HCT116 (cell line): ENCODE measurements at regions not wholly inside any gene's neighbourhood (a gene's known extent, or its start where the extent isn't known, plus 50 kb on each side); places are given as distances from the start of the nearest gene placed in this dataset.
"Not testable (repeated sequence)": the region's sequence is repeated elsewhere in the genome, so short reads cannot be mapped to it uniquely, and the experiment has no call there.

Source experiments
- ATAC-seq: fragments of 200-7000 bp; cut with Tn5 transposase; 2 replicates; pipeline ENCODE4 v1.9.1; 2020; ENCODE audit warnings: mild to moderate bottlenecking, moderate library complexity
- BruUV-seq: library from RNA; stranded (reverse); fragments of 400-500 nt; replicated peaks from 2 replicates; lab custom pipeline; 2021; lab: Mats Ljungman, UMichigan
- CTCF ChIA-PET: fragments of 300-600 bp; sonication (Branson Sonifier 250); formaldehyde crosslinking; loops from one replicate; lab custom pipeline; 2021; ENCODE audit warnings: antibody characterized with exemption; lab: Charles Lee
- POLR2A ChIA-PET: fragments of 300-600, 350-600 bp; sonication (Branson Sonifier 250); formaldehyde crosslinking; loops from one replicate; lab custom pipeline; 2021; ENCODE audit warnings: antibody characterized with exemption; lab: Charles Lee
- RAD21 ChIA-PET, 2 experiments: fragments of 300-600 bp; sonication (Branson Sonifier 250); formaldehyde crosslinking; loops; one replicate each; lab custom pipeline; 2023; ENCODE audit warnings: low total read pairs in 2 of 2; ENCODE audit not compliant: uncharacterized antibody in 2 of 2, unreplicated experiment in 2 of 2, low non-redundant PET in 1 of 2; lab: Charles Lee
- DNase-seq: peaks from one replicate; pipeline ENCODE4 v3.0.0-alpha.2; 2010; ENCODE audit warnings: low read depth, low spot score
- H2AFZ ChIP-seq: fragments of 200-600 bp; shearing (Covaris generic), sonication (generic); 2 replicates; pipeline ENCODE4 v1.6.1; 2017; ENCODE audit warnings: low read depth, mixed run types, mixed read lengths, antibody characterized with exemption, low read length; ENCODE audit not compliant: poor library complexity, severe bottlenecking
- H3K27ac ChIP-seq: 2 replicates; pipeline ENCODE4 v1.5.1; 2012; ENCODE audit warnings: low read depth, low read length
- H3K27me3 ChIP-seq: fragments of 200-600 bp; sonication (generic); 2 replicates; pipeline ENCODE4 v1.6.1; 2016; ENCODE audit warnings: mixed run types, low read length, mixed read lengths; ENCODE audit not compliant: insufficient read depth
- H3K36me3 ChIP-seq, 2 experiments: fragments of 200-500 bp in 1 of 2; fragments of 200-600 bp in 1 of 2; sonication (Bioruptor generic) in 1 of 2; sonication (generic) in 1 of 2; 2 replicates each; pipeline versions ENCODE4 v1.5.1 to v1.6.1; 2014 to 2016; ENCODE audit warnings: low read length in 2 of 2, inconsistent platforms in 1 of 2, mixed read lengths in 1 of 2, mixed run types in 1 of 2; ENCODE audit not compliant: insufficient read depth in 2 of 2, control insufficient read depth in 1 of 2
- H3K4me1 ChIP-seq, 2 experiments: fragments of 200-600 bp in 1 of 2; sonication (generic) in 1 of 2; 2 replicates each; pipeline versions ENCODE4 v1.5.1 to v1.6.1; 2012 to 2017; ENCODE audit warnings: low read length in 2 of 2, inconsistent platforms in 1 of 2, mild to moderate bottlenecking in 1 of 2, mixed read lengths in 1 of 2, mixed run types in 1 of 2, moderate library complexity in 1 of 2; ENCODE audit not compliant: insufficient read depth in 2 of 2, control insufficient read depth in 1 of 2
- H3K4me2 ChIP-seq: fragments of 200-600 bp; sonication (generic); 2 replicates; pipeline ENCODE4 v1.6.1; 2017; ENCODE audit warnings: mixed run types, low read length, mixed read lengths
- H3K4me3 ChIP-seq, 2 experiments: fragments of 200-600 bp in 1 of 2; sonication (generic) in 1 of 2; replicated peaks in 1 of 2; 2 replicates each; pipeline ENCODE4 v1.5.1; 2011 to 2016; ENCODE audit warnings: low read length in 2 of 2, control low read depth in 1 of 2, low read depth in 1 of 2, mild to moderate bottlenecking in 1 of 2, mixed read lengths in 1 of 2, mixed run types in 1 of 2
- H3K79me2 ChIP-seq: fragments of 200-600 bp; sonication (generic); 2 replicates; pipeline ENCODE4 v1.6.1; 2017; ENCODE audit warnings: mild to moderate bottlenecking, mixed run types, low read length, moderate library complexity, mixed read lengths; ENCODE audit not compliant: insufficient read depth
- H3K9ac ChIP-seq: fragments of 200-600 bp; sonication (generic); 2 replicates; pipeline ENCODE4 v1.6.1; 2016; ENCODE audit warnings: low read length, mixed read lengths
- H3K9me2 ChIP-seq: fragments of 200-600 bp; sonication (generic), shearing (Covaris generic); 2 replicates; pipeline ENCODE4 v1.6.1; 2017; ENCODE audit warnings: mixed run types, mild to moderate bottlenecking, moderate library complexity; ENCODE audit not compliant: insufficient read depth
- H3K9me3 ChIP-seq, 2 experiments: fragments of 200-500 bp in 1 of 2; fragments of 200-600 bp in 1 of 2; sonication (Bioruptor generic) in 1 of 2; sonication (generic) in 1 of 2; 2 replicates each; pipeline ENCODE4 v1.6.1; 2014 to 2017; ENCODE audit warnings: low read length in 2 of 2, mixed read lengths in 2 of 2, inconsistent platforms in 1 of 2, low read depth in 1 of 2, mild to moderate bottlenecking in 1 of 2, mixed run types in 1 of 2, moderate library complexity in 1 of 2; ENCODE audit not compliant: control insufficient read depth in 1 of 2, insufficient read depth in 1 of 2
- H4K20me1 ChIP-seq: fragments of 200-600 bp; sonication (generic), shearing (Covaris generic); 2 replicates; pipeline ENCODE4 v1.6.1; 2017; ENCODE audit warnings: mixed run types, mild to moderate bottlenecking, moderate library complexity; ENCODE audit not compliant: insufficient read depth
- ATF3 ChIP-seq: IDR thresholded peaks from 2 replicates; pipeline ENCODE4 v1.6.1; 2012
- CBX3 ChIP-seq: IDR thresholded peaks from 2 replicates; pipeline ENCODE4 v1.6.1; 2012; ENCODE audit warnings: low read depth
- CEBPB ChIP-seq: IDR thresholded peaks from 2 replicates; pipeline ENCODE4 v1.6.1; 2012; ENCODE audit warnings: low read depth
- EGR1 ChIP-seq: IDR thresholded peaks from 2 replicates; pipeline ENCODE4 v1.6.1; 2012; ENCODE audit warnings: low read depth
- MAX ChIP-seq: IDR thresholded peaks from 2 replicates; pipeline ENCODE4 v1.6.1; 2012
- POLR2A ChIP-seq: IDR thresholded peaks from 2 replicates; pipeline ENCODE4 v1.7.0; 2011; ENCODE audit warnings: borderline replicate concordance; ENCODE audit not compliant: insufficient read depth, insufficient read length; ENCODE audit errors: extremely low read depth
- POLR2AphosphoS5 ChIP-seq: IDR thresholded peaks from 2 replicates; pipeline ENCODE4 v1.6.1; 2011; ENCODE audit warnings: mild to moderate bottlenecking, low read depth, low read length, moderate library complexity
- SP1 ChIP-seq: IDR thresholded peaks from 2 replicates; pipeline ENCODE4 v1.6.1; 2012; ENCODE audit warnings: low read depth
- ZNF274 ChIP-seq: fragments of 200-500 bp; sonication (Bioruptor generic); IDR thresholded peaks from 2 replicates; pipeline ENCODE4 v1.6.1; 2014; ENCODE audit warnings: mild to moderate bottlenecking, low read depth, low read length, inconsistent platforms
- intact Hi-C: fragments of 100-400 bp; cut with micrococcal nuclease; formaldehyde crosslinking; loops from 2 replicates; pipeline ENCODE4 v1.10.0; 2022

- peaks cover 3 to 19% of the 10 kb centered on the region in 2 experiments; a peak in 3 of 4 replicates for H3K4me1 ChIP-seq
- not testable (repeated sequence) for H3K9me3 ChIP-seq, H3K9ac ChIP-seq, H3K36me3 ChIP-seq, H3K79me2 ChIP-seq, BruUV-seq, H3K27ac ChIP-seq, DNase-seq, H3K9me2 ChIP-seq, ATAC-seq, H4K20me1 ChIP-seq, H3K27me3 ChIP-seq
- H3K4me3 ChIP-seq, result peak overlapping the region; percentile 55 to 67; a peak in 3 of 4 replicates
- peak; percentile 45; the same call in 1 of the 2 replicates for TF ChIP-seq CBX3
- TF ChIP-seq EGR1, result 0 out of 2 replicates have a peak, but pooled peaks have one; percentile 1
- TF ChIP-seq CEBPB, result peak; percentile 76; the same call in 1 of the 2 replicates
- H3K4me2 ChIP-seq, result peak overlapping the region; percentile 87
- intact Hi-C loops, result loop anchor here (1.0 to 5.0 kb wide), 4 partner anchors 150 to 276 kb away; no protein-coding TSS in a partner anchor
- ChIA-PET POLR2A (interaction anchor here (0.9 to 2.3 kb wide), 4 partner anchors 13 to 87 kb away, joined by 3 to 14 read pairs (median 6); partner anchors contain the start of gene TRIM27), CTCF (interaction anchor here (0.5 to 2.0 kb wide), 18 partner anchors 11 to 391 kb away, joined by 3 to 10 read pairs (median 5); partner anchors contain the start of gene TRIM27), RAD21 (interaction anchor here in 1 of 2 experiments (1.0 kb wide), 1 partner anchor 149 kb away, joined by 3 read pairs; no protein-coding TSS in a partner anchor)
- H2AFZ ChIP-seq, result peak overlapping the region; percentile 83
Measured at GRCh38 chr6:28836703-28837102, 87.1 kb downstream of the TRIM27 start.

GRCh38 chr6:28838289-28838633, 85.5 kb downstream of the TRIM27 start:
- no peaks in the 10 kb centered on the region for H3K9me3 ChIP-seq
- RAD21 ChIA-PET, result interaction anchor here (0.8 to 1.1 kb wide), 2 partner anchors 15 to 66 kb away, joined by 3 read pairs; no protein-coding TSS in a partner anchor
- POLR2A ChIA-PET, result interaction anchor here (1.0 to 2.3 kb wide), 9 partner anchors 15 to 164 kb away, joined by 3 to 14 read pairs (median 4); partner anchors contain the start of gene TRIM27
- no TSS peak for BruUV-seq
- H3K36me3 ChIP-seq, result no peaks in the 10 kb centered on the region
- intact Hi-C loops, result loop anchor here (1.0 to 5.0 kb wide), 5 partner anchors 58 to 389 kb away; no protein-coding TSS in a partner anchor
- peak overlapping the region; percentile 87 for H3K4me2 ChIP-seq
- no peak for DNase-seq
- no peaks in the 10 kb centered on the region for H4K20me1 ChIP-seq
- H3K9ac ChIP-seq, result peak overlapping the region; percentile 58
- peak overlapping the region; percentile 67 for H3K27ac ChIP-seq
- peak overlapping the region; percentile 95 for H2AFZ ChIP-seq
- CTCF ChIA-PET, result interaction anchor here (0.8 to 2.0 kb wide), 18 partner anchors 21 to 389 kb away, joined by 3 to 10 read pairs (median 5); partner anchors contain the start of gene TRIM27
- ATAC-seq, result peak; percentile 54
- TF ChIP-seq POLR2AphosphoS5 (0 out of 2 replicates have a peak, but pooled peaks have one; percentile 19), CBX3 (peak; percentile 65; the same call in 1 of the 2 replicates), POLR2A (no peak), SP1 (peak; percentile 27; the same call in 1 of the 2 replicates), ZNF274 (no peak), ATF3 (peak; percentile 95), CEBPB (no peak), EGR1 (peak; percentile 91), MAX (peak; percentile 86)
- H3K4me3 ChIP-seq, result peak overlapping the region; percentile 55 to 67
- H3K27me3 ChIP-seq, result no peaks in the 10 kb centered on the region
- no peaks in the 10 kb centered on the region for H3K79me2 ChIP-seq
- no peaks in the 10 kb centered on the region for H3K9me2 ChIP-seq
- peaks cover 3 to 19% of the 10 kb centered on the region in 2 experiments; a peak in 3 of 4 replicates for H3K4me1 ChIP-seq
